HepG2 (cell line): ENCODE measurements at regions not wholly inside any gene's neighbourhood (a gene's known extent, or its start where the extent isn't known, plus 50 kb on each side); places are given as distances from the start of the nearest gene placed in this dataset.

Source experiments
- AHDC1 ChIP-seq: sonication (generic); formaldehyde crosslinking; IDR thresholded peaks from 2 replicates; pipeline ENCODE4 v1.5.1; 2020; ENCODE audit warnings: mild to moderate bottlenecking, missing genetic modification reagents, borderline replicate concordance
- BRD4 ChIP-seq: sonication (generic); formaldehyde crosslinking; IDR thresholded peaks from 2 replicates; pipeline ENCODE4 v1.4.0; 2020; ENCODE audit warnings: missing genetic modification reagents
- HOXA7 ChIP-seq: sonication (generic); formaldehyde crosslinking; IDR thresholded peaks from 2 replicates; pipeline ENCODE4 v1.8.1; 2022; ENCODE audit warnings: mild to moderate bottlenecking, missing genetic modification reagents, moderate library complexity
- MAZ ChIP-seq, 2 experiments: sonication (generic) in 1 of 2; formaldehyde crosslinking in 1 of 2; IDR thresholded peaks; 2 replicates each; pipeline versions ENCODE4 v1.5.0 to v1.6.1; 2012 to 2020; ENCODE audit warnings: low read depth in 2 of 2, mild to moderate bottlenecking in 2 of 2, borderline replicate concordance in 1 of 2, improper control_type of control experiment in 1 of 2, low read length in 1 of 2, missing genetic modification reagents in 1 of 2, moderate library complexity in 1 of 2
- MED1 ChIP-seq: sonication (generic); formaldehyde crosslinking; IDR thresholded peaks from 2 replicates; pipeline ENCODE4 v1.4.0; 2020; ENCODE audit warnings: missing genetic modification reagents
- MXD1 ChIP-seq: sonication (generic); formaldehyde crosslinking; IDR thresholded peaks from 2 replicates; pipeline ENCODE4 v1.4.0; 2020; ENCODE audit warnings: mild to moderate bottlenecking, missing genetic modification reagents
- RFX1 ChIP-seq: fragments of 450-650 bp; IDR thresholded peaks from 2 replicates; pipeline ENCODE4 v1.6.1; 2017
- RNF2 ChIP-seq: fragments of 450-650 bp; conservative IDR thresholded peaks from 2 replicates; pipeline ENCODE4 v1.6.1; 2016; ENCODE audit warnings: low read depth
- SSRP1 ChIP-seq: IDR thresholded peaks from 2 replicates; pipeline ENCODE4 v1.6.1; 2016; ENCODE audit warnings: control low read depth
- ZBTB43 ChIP-seq: sonication (generic); formaldehyde crosslinking; conservative IDR thresholded peaks from 2 replicates; pipeline ENCODE4 v1.4.0; 2020; ENCODE audit warnings: missing genetic modification reagents
- ZSCAN12 ChIP-seq: sonication (generic); formaldehyde crosslinking; IDR thresholded peaks from 2 replicates; pipeline ENCODE4 v1.9.0; 2021; ENCODE audit warnings: mild to moderate bottlenecking, missing genetic modification reagents
- TF ChIP-seq, protein P1 (sequence below): sonication (generic); formaldehyde crosslinking; IDR thresholded peaks from 2 replicates; pipeline ENCODE4 v1.5.0; 2020; ENCODE audit warnings: mild to moderate bottlenecking, missing genetic modification reagents, moderate library complexity
- TF ChIP-seq, protein P2 (sequence below): sonication (generic); formaldehyde crosslinking; IDR thresholded peaks from 2 replicates; pipeline ENCODE4 v1.4.0; 2020; ENCODE audit warnings: low read depth, missing genetic modification reagents

GRCh38 chr11:8758619-8759169 lies 76.1 kb downstream of the RPL27A start:
- TF ChIP-seq MAZ (IDR thresholded peaks at IDR 0.05; ENCODE audit: borderline replicate concordance, low read depth, low read length) (no peak), MAZ (CRISPR knock-in tag; IDR thresholded peaks at IDR 0.05; ENCODE audit: low read depth) (no peak), MXD1 (no peak), RNF2 (no peak), MED1 (CRISPR knock-in tag) (no peak), ZBTB43 (CRISPR knock-in tag) (no peak), AHDC1 (CRISPR knock-in tag) (no peak), HOXA7 (no peak), RFX1 (no peak), BRD4 (CRISPR knock-in tag) (no peak), ZSCAN12 (CRISPR knock-in tag) (no peak), SSRP1 (CRISPR knock-in tag) (no peak)
- TF ChIP-seq, protein P1, sequence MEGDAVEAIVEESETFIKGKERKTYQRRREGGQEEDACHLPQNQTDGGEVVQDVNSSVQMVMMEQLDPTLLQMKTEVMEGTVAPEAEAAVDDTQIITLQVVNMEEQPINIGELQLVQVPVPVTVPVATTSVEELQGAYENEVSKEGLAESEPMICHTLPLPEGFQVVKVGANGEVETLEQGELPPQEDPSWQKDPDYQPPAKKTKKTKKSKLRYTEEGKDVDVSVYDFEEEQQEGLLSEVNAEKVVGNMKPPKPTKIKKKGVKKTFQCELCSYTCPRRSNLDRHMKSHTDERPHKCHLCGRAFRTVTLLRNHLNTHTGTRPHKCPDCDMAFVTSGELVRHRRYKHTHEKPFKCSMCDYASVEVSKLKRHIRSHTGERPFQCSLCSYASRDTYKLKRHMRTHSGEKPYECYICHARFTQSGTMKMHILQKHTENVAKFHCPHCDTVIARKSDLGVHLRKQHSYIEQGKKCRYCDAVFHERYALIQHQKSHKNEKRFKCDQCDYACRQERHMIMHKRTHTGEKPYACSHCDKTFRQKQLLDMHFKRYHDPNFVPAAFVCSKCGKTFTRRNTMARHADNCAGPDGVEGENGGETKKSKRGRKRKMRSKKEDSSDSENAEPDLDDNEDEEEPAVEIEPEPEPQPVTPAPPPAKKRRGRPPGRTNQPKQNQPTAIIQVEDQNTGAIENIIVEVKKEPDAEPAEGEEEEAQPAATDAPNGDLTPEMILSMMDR: no peak
- TF ChIP-seq, protein P2, sequence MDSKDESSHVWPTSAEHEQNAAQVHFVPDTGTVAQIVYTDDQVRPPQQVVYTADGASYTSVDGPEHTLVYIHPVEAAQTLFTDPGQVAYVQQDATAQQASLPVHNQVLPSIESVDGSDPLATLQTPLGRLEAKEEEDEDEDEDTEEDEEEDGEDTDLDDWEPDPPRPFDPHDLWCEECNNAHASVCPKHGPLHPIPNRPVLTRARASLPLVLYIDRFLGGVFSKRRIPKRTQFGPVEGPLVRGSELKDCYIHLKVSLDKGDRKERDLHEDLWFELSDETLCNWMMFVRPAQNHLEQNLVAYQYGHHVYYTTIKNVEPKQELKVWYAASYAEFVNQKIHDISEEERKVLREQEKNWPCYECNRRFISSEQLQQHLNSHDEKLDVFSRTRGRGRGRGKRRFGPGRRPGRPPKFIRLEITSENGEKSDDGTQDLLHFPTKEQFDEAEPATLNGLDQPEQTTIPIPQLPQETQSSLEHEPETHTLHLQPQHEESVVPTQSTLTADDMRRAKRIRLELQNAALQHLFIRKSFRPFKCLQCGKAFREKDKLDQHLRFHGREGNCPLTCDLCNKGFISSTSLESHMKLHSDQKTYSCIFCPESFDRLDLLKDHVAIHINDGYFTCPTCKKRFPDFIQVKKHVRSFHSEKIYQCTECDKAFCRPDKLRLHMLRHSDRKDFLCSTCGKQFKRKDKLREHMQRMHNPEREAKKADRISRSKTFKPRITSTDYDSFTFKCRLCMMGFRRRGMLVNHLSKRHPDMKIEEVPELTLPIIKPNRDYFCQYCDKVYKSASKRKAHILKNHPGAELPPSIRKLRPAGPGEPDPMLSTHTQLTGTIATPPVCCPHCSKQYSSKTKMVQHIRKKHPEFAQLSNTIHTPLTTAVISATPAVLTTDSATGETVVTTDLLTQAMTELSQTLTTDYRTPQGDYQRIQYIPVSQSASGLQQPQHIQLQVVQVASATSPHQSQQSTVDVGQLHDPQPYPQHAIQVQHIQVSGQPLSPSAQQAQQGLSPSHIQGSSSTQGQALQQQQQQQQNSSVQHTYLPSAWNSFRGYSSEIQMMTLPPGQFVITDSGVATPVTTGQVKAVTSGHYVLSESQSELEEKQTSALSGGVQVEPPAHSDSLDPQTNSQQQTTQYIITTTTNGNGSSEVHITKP: no peak
